HL-60 (cell line): ENCODE measurements at regions not wholly inside any gene's neighbourhood (a gene's known extent, or its start where the extent isn't known, plus 50 kb on each side); places are given as distances from the start of the nearest gene placed in this dataset.

Source experiments
- TF ChIP-seq, protein P1 (sequence below): IDR thresholded peaks from one replicate; pipeline ENCODE4 v1.5.1; 2011; ENCODE audit warnings: low read length, control low read depth, inconsistent platforms; ENCODE audit not compliant: insufficient read depth
- TF ChIP-seq, protein P2 (sequence below): IDR thresholded peaks from 2 replicates; pipeline ENCODE4 v1.6.1; 2012; ENCODE audit warnings: low read depth; ENCODE audit not compliant: insufficient replicate concordance

DNA sequence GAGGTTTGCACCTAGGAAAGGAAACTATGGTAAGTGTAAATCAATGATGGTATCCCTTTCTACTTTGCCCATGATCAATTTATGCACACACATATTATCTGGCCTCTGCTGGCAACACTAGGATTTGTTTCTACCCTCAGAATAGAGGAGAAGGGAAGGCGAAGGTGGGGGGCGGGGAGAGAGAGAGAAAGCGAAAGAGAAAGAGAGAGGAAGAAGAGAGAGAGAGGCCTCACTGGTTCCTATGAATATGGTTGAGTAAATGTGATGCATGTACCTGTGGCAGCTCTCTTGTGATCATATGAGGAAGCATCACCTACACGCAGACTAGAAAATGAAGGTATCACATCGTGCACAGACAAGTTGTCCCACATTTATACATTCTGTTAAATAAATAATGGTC lies 882.0 kb upstream of the SLITRK6 start:
- TF ChIP-seq, protein P1, sequence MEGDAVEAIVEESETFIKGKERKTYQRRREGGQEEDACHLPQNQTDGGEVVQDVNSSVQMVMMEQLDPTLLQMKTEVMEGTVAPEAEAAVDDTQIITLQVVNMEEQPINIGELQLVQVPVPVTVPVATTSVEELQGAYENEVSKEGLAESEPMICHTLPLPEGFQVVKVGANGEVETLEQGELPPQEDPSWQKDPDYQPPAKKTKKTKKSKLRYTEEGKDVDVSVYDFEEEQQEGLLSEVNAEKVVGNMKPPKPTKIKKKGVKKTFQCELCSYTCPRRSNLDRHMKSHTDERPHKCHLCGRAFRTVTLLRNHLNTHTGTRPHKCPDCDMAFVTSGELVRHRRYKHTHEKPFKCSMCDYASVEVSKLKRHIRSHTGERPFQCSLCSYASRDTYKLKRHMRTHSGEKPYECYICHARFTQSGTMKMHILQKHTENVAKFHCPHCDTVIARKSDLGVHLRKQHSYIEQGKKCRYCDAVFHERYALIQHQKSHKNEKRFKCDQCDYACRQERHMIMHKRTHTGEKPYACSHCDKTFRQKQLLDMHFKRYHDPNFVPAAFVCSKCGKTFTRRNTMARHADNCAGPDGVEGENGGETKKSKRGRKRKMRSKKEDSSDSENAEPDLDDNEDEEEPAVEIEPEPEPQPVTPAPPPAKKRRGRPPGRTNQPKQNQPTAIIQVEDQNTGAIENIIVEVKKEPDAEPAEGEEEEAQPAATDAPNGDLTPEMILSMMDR: no peak
- TF ChIP-seq, protein P2, sequence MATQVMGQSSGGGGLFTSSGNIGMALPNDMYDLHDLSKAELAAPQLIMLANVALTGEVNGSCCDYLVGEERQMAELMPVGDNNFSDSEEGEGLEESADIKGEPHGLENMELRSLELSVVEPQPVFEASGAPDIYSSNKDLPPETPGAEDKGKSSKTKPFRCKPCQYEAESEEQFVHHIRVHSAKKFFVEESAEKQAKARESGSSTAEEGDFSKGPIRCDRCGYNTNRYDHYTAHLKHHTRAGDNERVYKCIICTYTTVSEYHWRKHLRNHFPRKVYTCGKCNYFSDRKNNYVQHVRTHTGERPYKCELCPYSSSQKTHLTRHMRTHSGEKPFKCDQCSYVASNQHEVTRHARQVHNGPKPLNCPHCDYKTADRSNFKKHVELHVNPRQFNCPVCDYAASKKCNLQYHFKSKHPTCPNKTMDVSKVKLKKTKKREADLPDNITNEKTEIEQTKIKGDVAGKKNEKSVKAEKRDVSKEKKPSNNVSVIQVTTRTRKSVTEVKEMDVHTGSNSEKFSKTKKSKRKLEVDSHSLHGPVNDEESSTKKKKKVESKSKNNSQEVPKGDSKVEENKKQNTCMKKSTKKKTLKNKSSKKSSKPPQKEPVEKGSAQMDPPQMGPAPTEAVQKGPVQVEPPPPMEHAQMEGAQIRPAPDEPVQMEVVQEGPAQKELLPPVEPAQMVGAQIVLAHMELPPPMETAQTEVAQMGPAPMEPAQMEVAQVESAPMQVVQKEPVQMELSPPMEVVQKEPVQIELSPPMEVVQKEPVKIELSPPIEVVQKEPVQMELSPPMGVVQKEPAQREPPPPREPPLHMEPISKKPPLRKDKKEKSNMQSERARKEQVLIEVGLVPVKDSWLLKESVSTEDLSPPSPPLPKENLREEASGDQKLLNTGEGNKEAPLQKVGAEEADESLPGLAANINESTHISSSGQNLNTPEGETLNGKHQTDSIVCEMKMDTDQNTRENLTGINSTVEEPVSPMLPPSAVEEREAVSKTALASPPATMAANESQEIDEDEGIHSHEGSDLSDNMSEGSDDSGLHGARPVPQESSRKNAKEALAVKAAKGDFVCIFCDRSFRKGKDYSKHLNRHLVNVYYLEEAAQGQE: no peak
